ENCODE measurements at regions not wholly inside any gene's neighbourhood (a gene's known extent, or its start where the extent isn't known, plus 50 kb on each side); places are given as distances from the start of the nearest gene placed in this dataset.

DNA sequence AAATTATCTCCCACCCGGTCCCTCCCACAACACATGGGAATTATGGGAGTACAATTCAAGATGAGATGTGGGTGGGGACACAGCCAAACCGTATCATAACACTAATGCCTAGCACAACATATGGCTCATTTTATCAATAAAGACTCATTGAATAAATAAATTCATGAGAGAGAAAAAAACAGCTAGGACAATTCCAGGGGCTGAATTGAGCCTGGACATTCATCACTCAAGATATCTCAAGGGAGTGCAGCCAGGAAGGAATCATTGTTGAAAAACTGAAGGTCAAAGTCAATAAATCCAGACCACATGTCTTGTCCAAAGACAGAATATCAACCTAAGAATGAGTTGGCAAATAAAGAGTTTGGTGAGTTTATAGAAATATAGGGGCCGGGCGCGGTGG lies 644.1 kb downstream of the PLPP3 start:
- CTCF ChIA-PET, result no interaction called here
- H3K4me3 ChIP-seq (ENCODE audit: low read depth, low read length), result no peak overlapping the region
- TF ChIP-seq, protein P1, sequence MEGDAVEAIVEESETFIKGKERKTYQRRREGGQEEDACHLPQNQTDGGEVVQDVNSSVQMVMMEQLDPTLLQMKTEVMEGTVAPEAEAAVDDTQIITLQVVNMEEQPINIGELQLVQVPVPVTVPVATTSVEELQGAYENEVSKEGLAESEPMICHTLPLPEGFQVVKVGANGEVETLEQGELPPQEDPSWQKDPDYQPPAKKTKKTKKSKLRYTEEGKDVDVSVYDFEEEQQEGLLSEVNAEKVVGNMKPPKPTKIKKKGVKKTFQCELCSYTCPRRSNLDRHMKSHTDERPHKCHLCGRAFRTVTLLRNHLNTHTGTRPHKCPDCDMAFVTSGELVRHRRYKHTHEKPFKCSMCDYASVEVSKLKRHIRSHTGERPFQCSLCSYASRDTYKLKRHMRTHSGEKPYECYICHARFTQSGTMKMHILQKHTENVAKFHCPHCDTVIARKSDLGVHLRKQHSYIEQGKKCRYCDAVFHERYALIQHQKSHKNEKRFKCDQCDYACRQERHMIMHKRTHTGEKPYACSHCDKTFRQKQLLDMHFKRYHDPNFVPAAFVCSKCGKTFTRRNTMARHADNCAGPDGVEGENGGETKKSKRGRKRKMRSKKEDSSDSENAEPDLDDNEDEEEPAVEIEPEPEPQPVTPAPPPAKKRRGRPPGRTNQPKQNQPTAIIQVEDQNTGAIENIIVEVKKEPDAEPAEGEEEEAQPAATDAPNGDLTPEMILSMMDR (IDR thresholded peaks at IDR 0.05; ENCODE audit: insufficient read depth, low read length, missing control alignments), result no peak
- POLR2A ChIA-PET, result no interaction called here
- DNase-seq (ENCODE audit: low read depth, low spot score), result no peak

DNA sequence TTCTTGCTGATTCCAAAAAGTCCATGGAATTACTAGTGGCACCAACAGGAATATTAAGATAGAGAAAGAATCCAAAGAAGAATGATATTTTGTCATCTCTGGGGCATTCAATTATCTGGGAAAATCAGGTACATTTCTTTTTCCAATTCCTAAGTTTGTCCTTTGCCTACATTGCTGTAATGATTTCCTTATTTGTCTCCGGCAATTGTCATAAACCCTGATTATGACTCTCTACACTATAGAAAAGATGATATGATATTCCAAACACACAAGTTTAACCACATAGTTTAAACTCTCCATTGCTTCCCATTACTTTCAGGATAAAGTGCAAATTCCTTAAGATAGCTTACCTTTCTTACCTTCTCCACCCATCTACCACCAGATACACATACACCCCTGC lies 647.0 kb downstream of the PLPP3 start:
- TF ChIP-seq, protein P1 (IDR thresholded peaks at IDR 0.05; ENCODE audit: insufficient read depth, low read length, missing control alignments), result no peak
- no peak overlapping the region for H3K4me3 ChIP-seq (ENCODE audit: low read depth, low read length)
- ChIA-PET POLR2A (no interaction called here), CTCF (interaction anchor here (0.7 kb wide), 1 partner anchor 289 kb away, joined by 3 read pairs; no protein-coding TSS in a partner anchor)
- DNase-seq (ENCODE audit: low read depth, low spot score), result no peak

DNA sequence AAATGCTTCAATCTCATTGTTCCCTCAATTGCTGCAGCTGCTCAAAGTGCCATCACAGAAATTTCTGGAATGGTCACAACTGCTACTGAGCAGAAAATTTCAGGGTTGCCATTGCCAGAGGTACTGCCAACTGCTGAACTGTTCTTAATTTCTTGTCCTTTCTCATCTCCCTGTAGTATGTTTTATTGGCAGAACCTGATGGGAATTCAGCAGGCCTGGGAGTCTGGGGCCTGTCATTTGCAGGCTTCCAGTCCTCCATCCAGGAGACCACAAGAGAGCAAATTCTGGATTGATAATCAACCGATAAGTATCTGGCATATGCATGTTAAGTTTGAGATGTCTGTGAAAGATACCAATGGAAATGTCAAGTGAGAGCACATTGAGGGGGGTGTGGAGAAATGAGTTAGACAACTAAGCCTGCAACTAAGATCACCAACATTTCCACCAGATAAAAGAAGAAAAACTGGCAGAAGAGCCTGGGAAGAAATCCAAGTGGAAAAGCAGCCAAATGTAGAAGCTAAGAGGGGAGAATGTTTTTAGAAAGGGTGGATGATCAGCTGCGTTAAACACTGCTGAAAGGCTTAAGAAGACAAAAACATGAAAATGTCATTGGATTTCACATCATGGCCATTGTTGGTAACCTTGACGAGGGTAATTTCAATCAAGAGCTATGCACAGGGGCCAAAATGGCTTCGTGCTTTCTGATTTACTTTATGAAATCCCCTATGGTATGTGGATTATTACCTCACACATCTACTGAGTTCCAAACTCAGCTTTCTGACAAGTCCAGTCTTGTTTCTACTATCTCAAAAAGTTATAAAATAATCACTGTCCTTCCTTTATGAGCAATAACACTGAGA lies 648.1 kb downstream of the PLPP3 start:
- DNase-seq (ENCODE audit: low read depth, low spot score), result no peak
- ChIA-PET POLR2A (no interaction called here), CTCF (no interaction called here)
- no peak overlapping the region for H3K4me3 ChIP-seq (ENCODE audit: low read depth, low read length)
- TF ChIP-seq, protein P1 (IDR thresholded peaks at IDR 0.05; ENCODE audit: insufficient read depth, low read length, missing control alignments), result no peak

DNA sequence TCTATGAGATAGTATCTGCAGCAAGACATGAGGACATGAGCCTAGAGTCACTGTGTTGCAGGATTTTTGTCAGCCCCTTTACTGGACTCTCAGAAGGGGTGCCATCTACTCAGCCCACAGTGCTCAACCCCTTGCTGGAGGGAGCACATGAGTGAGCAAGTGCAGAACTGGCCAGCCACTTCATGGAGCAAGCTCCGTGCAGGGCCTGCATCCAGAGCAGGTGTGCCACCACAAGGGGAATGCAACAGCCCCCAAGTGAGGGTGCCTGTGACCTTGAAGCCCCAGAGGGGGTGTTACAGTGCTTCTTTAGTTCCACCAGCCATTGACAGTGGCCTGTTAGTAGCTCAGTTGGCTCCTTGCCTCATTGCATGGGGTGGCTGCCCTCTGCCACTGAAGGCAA lies 649.7 kb downstream of the PLPP3 start:
- TF ChIP-seq, protein P1 (IDR thresholded peaks at IDR 0.05; ENCODE audit: insufficient read depth, low read length, missing control alignments), result no peak
- no peak overlapping the region for H3K4me3 ChIP-seq (ENCODE audit: low read depth, low read length)
- ChIA-PET CTCF (interaction anchor here (1.0 kb wide), 1 partner anchor 8 kb away, joined by 3 read pairs; no protein-coding TSS in a partner anchor), POLR2A (no interaction called here)
- no peak for DNase-seq (ENCODE audit: low read depth, low spot score)

DNA sequence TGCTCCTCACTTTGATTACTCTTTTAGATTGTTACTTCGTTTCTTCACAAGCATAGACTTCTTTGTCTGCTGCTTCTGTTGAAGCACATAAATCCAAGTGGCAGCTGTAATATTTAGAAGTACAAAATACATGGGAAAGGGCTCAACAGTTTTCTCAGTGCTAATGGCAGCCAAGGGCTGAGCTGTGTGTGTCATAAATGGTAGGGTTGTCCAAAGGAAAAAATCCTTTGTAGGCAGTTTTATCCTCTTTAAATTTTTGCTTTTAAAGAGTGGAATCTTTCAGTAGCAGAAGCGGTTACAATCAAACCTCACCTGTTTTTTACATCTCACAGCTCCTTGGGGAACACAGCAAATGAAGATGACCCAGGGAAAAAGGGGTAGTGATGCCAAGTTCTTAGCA lies 650.8 kb downstream of the PLPP3 start:
- ChIA-PET POLR2A (no interaction called here), CTCF (no interaction called here)
- TF ChIP-seq, protein P1 (IDR thresholded peaks at IDR 0.05; ENCODE audit: insufficient read depth, low read length, missing control alignments), result no peak
- H3K4me3 ChIP-seq (ENCODE audit: low read depth, low read length), result no peak overlapping the region
- no peak for DNase-seq (ENCODE audit: low read depth, low spot score)

DNA sequence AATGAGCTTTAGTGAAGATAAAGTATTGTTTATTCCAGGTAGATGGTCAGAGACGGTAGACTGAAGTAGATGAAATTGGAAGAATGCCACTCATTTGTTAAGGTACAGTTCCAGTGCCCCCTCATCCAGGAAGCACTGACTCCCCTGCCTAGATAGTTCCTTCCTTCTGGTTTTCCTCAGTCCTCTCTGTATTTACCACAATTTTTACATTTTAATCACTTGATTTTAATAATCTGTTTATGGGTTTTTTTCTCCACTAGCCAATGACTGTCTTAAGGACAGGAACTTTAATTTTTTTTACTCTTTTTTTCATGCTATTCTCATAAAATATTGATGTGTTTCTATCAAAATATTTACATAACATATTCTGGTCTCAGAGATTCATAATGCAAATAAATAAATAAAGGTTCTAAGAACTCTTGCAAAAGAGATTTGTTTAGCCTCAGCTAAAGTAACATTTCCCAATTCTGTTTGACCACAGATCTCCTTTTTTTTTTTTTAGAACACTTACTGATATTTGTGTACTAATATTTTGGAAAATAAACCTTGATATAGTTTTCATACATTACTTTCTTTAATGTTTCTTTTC lies 651.6 kb downstream of the PLPP3 start:
- H3K4me3 ChIP-seq (ENCODE audit: low read depth, low read length), result no peak overlapping the region
- DNase-seq (ENCODE audit: low read depth, low spot score), result no peak
- TF ChIP-seq, protein P1 (IDR thresholded peaks at IDR 0.05; ENCODE audit: insufficient read depth, low read length, missing control alignments), result no peak
- ChIA-PET CTCF (no interaction called here), POLR2A (no interaction called here)

Measured in AG04449 (cell line).